HG03095 (cell line): ENCODE measurements at regions not wholly inside any gene's neighbourhood (a gene's known extent, or its start where the extent isn't known, plus 50 kb on each side); places are given as distances from the start of the nearest gene placed in this dataset.

Experiments
- ATAC-seq: cut with Tn5 transposase; IDR thresholded peaks from one replicate; pipeline ENCODE4 v1.9.1; 2021; ENCODE audit warnings: moderate library complexity; ENCODE audit not compliant: unreplicated experiment

DNA sequence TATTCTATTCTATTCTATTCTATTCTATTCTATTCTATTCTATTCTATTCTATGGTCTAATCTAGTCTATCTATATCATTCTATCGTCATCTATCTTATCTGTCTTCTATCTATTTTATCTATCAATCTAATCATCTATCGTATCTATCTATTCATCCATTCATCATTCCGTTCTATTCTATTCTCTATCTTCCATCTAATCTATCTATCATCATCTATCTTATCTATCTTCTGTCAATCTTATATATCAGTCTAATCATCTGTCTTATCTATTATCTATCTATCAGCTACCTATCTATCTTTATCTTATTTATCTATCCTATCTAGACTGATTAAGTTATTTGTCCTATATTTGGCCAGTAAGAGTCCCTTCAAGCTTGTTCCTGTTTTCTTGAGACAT lies 831.5 kb upstream of the TMEM132C start:
- ATAC-seq, result no peak

- ATAC-seq, result no peak
These were observed 828.3 kb upstream of the TMEM132C start for GRCh38 chr12:127438512-127439244.

- ATAC-seq, result no peak
These were observed 821.3 kb upstream of the TMEM132C start for GRCh38 chr12:127445581-127446139.

DNA sequence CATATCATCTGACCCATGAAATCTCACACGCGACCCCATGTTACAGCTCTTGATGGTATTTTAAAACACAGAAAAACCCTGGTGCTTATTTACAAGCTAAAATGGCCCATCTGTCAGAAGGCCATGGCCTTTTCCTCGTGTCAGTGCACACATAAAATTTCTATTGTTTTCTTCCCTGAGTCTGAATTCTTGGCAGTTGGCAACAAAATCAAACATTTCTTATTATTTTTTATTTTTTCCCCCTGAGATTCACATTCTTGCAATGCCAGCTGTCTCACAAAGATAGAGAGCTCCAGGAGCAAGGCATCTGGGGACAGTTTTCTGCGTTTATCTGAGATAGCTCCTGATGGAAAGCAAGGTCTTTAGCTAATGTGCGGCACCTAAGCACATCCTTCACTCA lies 818.1 kb upstream of the TMEM132C start:
- ATAC-seq, result no peak

GRCh38 chr12:127450826-127451225 lies 816.1 kb upstream of the TMEM132C start:
- no peak for ATAC-seq

DNA sequence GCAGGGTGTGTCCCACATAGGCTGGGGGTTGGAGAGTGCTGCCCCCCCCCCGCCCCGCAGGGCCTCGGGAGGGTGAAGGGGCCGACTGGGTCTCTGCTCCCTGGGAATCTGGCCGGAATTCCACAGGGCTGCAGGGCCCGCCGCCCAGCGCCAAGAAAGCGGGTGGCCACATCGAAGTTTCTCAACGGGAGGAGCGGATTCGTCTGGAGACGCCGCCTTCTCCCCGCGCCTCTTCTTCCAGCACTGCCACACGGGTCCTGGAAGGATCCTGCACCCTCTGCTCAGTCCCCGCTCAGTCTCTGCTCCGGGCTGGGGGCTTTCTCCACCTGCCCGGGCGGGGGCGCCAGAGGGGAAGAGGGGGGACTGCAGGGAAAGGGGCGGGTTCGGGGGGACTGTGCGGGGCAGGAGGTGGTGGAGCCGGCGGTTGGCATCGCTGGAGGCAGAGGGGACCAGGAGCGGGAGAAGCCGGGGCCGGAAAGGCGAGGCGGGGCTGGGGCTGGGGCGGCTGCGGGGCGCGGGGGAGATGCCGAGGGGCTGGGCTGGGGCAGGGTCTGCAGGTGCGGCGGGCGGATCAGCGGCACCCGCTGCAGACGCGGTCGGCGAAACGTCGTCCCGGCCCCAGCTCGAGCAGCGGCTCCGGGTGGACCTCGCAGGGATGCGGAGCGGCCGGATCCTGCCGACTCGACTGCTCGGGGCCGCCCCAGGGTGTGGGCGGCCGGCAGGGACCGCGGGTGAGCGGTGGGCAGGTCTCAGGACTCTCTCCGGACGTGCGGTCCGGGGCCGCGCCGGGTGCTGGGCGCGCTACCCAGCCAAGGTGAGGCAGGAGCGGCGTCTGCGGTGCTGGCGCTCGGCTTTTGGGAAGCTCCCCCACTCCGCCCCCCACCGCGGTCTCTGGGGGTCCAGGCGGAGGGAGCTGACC lies 811.4 kb upstream of the TMEM132C start:
- ATAC-seq, result no peak

GRCh38 chr12:127457726-127458125 lies 809.2 kb upstream of the TMEM132C start:
- ATAC-seq, result no peak

GRCh38 chr12:127459166-127459565 lies 807.8 kb upstream of the TMEM132C start:
- ATAC-seq, result no peak

GRCh38 chr12:127459687-127460086 lies 807.3 kb upstream of the TMEM132C start:
- ATAC-seq, result no peak

DNA sequence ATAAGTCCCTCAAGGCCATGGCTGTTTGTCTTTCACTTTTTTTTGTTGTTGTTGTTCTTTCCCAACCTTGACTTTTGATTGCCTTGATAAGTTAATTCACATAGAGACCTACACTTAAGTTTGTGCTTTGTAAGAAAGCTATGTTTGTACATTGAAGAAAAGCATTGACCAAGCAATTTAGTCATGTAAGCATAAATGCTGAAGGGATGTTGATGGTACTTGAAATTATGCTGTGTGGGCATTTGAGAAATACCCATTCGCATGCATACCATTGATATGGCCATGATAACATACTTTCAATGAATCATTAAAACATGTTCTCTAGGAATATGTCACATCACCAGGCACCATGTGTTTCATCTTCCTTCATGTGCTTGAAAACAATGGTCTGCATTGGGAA lies 803.7 kb upstream of the TMEM132C start:
- ATAC-seq, result no peak

DNA sequence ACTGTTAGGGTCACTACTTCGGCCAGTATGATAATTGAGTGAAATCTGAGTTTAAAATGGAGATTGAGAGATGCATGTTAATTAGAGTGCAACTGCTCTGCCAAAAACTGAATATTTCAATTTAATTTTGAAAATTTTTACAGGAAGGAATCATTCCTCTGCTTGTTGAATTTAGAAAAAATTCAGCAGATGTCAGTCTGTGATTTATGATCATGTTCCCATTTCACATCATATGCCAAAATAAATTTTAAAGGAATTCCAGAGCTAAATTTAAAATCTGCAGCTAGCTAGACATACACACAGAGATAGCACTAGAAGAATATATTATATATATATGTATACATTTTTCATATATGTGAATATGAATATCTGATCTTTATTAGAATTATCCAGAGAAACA lies 797.6 kb upstream of the TMEM132C start:
- ATAC-seq, result no peak

GRCh38 chr12:127473766-127474165 lies 793.2 kb upstream of the TMEM132C start:
- ATAC-seq, result no peak

- no peak for ATAC-seq
These were observed 787.7 kb upstream of the TMEM132C start for GRCh38 chr12:127479256-127479655.

DNA sequence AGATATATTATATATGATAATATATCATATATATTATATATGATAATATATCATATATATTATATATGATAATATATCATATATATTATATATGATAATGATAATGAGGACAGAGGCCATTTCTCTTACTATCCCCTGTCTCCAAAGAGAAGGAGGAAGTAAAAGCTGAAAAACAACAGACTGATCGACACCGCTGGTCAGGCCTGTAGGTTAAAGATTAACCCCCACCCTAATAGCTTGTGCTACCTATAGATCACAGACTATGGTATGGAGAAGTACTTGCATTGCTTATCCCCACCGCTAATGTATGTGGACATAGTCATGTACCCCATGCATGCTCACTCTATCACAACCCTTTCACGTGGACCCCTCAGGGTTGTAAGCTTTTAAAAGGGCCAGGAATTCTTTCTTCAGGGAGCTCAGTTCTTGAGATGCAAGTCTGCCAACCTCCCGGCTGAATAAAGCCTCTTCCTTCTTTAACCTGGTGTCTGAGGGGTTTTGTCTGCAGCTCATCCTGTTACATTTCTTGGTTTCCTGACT lies 786.1 kb upstream of the TMEM132C start:
- ATAC-seq, result no peak

DNA sequence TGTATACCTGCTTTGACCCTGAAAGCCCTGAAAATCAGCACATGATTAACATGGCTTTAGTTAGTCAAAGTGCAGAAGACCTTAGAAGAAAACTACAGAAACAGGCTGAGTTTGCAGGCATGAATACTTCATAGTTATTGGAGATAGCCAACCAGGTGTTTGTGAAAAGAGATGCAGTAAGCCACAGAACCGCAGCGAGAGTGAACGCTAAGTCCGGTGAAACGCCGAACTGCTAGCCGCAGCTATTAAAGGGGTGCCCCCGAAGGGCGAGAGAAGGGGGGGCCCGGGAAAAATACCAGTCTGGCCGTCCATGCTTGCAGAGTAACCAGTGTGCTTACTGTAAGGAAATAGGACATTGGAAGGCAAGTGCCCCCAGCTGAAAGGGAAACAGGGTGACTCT lies 784.0 kb upstream of the TMEM132C start:
- ATAC-seq, result no peak

DNA sequence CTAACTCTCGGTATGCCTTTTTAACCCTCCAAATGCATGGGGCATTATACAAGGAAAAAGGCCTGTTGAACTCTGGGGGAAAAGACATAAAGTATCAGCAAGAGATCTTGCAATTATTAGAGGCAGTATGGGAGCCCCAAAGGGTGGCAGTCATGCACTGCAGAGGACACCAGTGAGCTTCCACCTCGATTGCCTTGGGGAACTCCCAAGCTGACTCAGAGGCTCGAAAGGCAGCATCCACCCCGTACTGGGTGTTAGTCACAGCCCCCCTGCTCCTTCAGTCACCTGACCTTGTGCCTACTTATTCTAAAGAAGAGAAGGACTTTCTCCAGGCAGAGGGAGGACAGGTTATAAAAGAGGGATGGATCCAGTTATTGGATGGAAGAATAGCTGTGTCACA lies 781.4 kb upstream of the TMEM132C start:
- ATAC-seq, result no peak

DNA sequence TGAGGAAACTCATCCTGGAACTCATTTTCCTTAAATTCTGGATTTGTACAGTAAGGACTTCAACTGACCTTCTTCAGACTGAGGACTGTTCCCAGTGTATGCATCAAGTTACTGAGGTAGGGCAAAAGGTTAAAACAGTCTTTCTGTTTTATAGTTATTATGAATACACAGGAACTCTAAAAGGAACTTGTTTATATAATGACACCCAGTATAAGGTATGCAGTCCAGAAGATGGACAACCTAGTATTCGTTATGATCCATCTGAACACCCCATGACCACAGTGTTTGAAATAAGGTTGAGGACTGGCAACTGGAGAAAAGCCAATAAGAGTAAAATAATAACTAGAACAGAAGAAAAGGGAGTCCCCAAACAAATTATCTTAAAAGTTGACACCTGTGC lies 779.9 kb upstream of the TMEM132C start:
- ATAC-seq, result no peak

GRCh38 chr12:127489061-127489460 lies 777.9 kb upstream of the TMEM132C start:
- ATAC-seq, result no peak

- ATAC-seq, result no peak
These were observed 771.7 kb upstream of the TMEM132C start for GRCh38 chr12:127494961-127495915.

DNA sequence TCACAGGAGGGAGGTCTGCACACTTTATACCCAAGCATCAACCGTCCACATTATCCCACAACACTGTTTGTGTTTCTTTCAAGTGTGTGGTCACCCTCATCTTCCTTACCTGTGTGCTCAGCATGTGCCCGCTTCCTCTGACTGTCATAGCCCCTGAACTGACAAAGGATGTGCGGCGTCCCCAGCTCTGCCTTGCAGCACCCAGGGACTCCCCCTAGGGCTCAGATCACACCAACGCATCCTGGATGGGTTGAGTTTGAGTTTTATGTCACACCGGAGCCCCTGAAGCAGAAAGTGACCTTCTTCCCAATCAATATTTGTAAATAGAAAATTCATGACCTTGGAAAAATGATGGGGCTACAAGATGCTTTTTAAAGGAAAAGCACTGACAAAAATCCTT lies 770.7 kb upstream of the TMEM132C start:
- ATAC-seq, result no peak
